VCaP (cell line): ENCODE measurements at regions not wholly inside any gene's neighbourhood (a gene's known extent, or its start where the extent isn't known, plus 50 kb on each side); places are given as distances from the start of the nearest gene placed in this dataset.
A peak's percentile ranks its signal among the peaks of the same experiment; 100 is the strongest.

Experiments used
- H3K27ac ChIP-seq: fragments of 450-650 bp; 2 replicates; pipeline ENCODE4 v1.5.1; 2017
- TF ChIP-seq, protein P1 (sequence below): fragments of 450-650 bp; conservative IDR thresholded peaks from 2 replicates; pipeline ENCODE4 v1.5.1; 2017; ENCODE audit warnings: mild to moderate bottlenecking, moderate library complexity

GRCh38 chr5:38607396-38607795 lies 51.0 kb upstream of the LIFR start:
- peak overlapping the region; percentile 73 for H3K27ac ChIP-seq
- TF ChIP-seq, protein P1, sequence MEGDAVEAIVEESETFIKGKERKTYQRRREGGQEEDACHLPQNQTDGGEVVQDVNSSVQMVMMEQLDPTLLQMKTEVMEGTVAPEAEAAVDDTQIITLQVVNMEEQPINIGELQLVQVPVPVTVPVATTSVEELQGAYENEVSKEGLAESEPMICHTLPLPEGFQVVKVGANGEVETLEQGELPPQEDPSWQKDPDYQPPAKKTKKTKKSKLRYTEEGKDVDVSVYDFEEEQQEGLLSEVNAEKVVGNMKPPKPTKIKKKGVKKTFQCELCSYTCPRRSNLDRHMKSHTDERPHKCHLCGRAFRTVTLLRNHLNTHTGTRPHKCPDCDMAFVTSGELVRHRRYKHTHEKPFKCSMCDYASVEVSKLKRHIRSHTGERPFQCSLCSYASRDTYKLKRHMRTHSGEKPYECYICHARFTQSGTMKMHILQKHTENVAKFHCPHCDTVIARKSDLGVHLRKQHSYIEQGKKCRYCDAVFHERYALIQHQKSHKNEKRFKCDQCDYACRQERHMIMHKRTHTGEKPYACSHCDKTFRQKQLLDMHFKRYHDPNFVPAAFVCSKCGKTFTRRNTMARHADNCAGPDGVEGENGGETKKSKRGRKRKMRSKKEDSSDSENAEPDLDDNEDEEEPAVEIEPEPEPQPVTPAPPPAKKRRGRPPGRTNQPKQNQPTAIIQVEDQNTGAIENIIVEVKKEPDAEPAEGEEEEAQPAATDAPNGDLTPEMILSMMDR, result no peak

GRCh38 chr5:38607930-38608564 lies 51.6 kb upstream of the LIFR start:
- H3K27ac ChIP-seq, result peak overlapping the region; percentile 73
- TF ChIP-seq, protein P1, result no peak

- TF ChIP-seq, protein P1, result no peak
- H3K27ac ChIP-seq, result peak overlapping the region; percentile 73
These were observed 52.4 kb upstream of the LIFR start for GRCh38 chr5:38608874-38609273.

- H3K27ac ChIP-seq, result peak overlapping the region; percentile 99
- TF ChIP-seq, protein P1, result no peak
These were observed 56.4 kb upstream of the LIFR start for GRCh38 chr5:38612851-38613250.

DNA sequence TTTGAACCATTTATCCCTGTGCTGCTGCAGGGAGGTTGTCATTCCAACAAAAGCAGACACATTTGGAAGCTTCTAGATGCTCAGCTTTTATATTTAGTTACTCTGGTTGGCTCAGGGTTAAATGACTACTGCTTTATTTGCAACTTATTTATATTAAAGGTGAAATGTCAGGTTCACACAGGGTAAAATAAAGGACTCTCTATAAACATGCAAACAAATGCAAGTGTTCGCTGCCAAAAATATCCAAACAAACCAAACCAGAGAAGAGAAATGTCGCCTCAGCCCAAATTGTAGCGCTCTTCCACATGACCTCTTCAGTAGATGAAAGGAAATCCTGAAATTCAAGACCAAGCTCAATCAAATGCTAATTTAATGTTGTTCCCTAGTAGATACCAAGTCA lies 57.0 kb upstream of the LIFR start:
- H3K27ac ChIP-seq, result peak overlapping the region; percentile 99
- TF ChIP-seq, protein P1, result no peak

GRCh38 chr5:38613992-38614836 lies 57.8 kb upstream of the LIFR start:
- TF ChIP-seq, protein P1, result no peak
- H3K27ac ChIP-seq, result peak overlapping the region; percentile 99

DNA sequence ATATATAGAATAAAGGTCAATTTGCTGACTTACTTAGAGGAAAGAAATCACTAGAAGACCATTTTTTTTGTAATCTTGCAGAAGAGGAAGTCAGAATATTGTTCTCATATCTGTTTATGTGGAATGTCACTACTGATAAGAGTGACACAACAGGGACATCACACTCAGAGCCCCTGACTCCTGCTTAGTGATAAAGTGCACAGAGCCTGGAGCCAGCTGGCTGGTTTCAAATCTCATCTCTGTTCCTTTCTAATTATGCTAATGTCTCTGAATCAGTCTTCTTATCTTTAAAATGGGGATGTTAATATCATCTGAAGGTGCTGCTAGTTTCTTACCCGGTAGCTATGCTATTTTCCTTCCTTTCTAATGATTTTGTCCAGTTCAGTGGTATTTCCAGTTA lies 58.6 kb upstream of the LIFR start:
- H3K27ac ChIP-seq, result peak overlapping the region; percentile 99
- TF ChIP-seq, protein P1, result no peak
